Right ventricle myocardium superior (tissue), 1 donor: ENCODE measurements at regions not wholly inside any gene's neighbourhood (a gene's known extent, or its start where the extent isn't known, plus 50 kb on each side); places are given as distances from the start of the nearest gene placed in this dataset.
"Not testable (repeated sequence)": the region's sequence is repeated elsewhere in the genome, so short reads cannot be mapped to it uniquely, and the experiment has no call there.

ENCODE experiments used
- ATAC-seq: fragments of 200-7000 bp; cut with Tn5 transposase; one replicate; pipeline ENCODE4 v1.9.1; 2020; ENCODE audit warnings: mild to moderate bottlenecking; ENCODE audit not compliant: poor library complexity
- DNase-seq: peaks from one replicate; pipeline ENCODE4 v3.0.0-alpha.2; 2020
- intact Hi-C: fragments of 100-400 bp; cut with DNase I; formaldehyde crosslinking; loops from one replicate; pipeline ENCODE4 v1.11.2; 2022
- donor health status: DM: no; HTN: yes; CAD: no; lungs with severe emphysema.

DNA sequence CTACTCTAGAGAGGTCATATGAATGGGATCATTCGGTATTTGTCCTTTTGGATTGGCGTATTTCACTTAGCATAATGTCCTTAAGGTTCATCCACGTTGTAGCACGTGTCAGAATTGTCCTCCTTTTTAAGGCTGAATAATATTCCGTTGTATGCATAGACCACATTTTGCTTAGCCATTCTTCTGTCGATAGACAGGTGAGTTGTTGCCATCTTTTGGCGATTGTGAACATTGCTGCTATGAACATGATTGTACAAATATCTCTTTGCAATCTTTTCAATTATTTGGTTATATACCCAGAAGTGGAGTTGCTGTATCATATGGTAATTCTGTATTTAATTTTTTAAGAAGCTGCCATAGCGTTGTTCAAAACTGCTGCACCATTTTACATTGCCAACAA is 52.4 kb upstream of the GOLGA8J start:
- intact Hi-C loops: no loop called here
- ATAC-seq (no peak), DNase-seq (no peak)

DNA sequence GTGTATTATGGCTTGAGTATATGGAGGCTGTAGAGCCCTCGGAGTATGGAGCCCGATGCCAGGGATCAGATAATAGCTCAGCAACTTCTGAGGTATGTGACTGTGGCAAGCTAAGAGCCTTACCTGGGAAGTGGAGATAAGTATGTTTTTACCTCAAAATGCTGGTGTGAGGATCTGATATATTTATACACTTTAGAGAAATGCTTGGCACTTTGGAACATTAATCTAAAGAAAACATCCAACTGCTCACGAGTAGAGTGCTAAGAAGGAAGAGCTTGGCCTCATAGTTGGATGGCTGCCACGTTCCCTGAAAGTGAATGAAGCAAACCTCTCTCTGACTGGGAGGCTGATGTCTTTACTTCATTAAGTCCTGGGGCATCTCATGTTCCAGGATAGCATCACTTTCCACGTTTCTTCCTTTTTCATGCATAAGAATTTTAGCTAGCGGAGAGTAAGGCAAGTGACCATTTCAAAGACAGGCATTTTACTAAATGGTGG is 58.9 kb upstream of the GOLGA8J start:
- intact Hi-C loops: no loop called here
- ATAC-seq (no peak), DNase-seq (no peak)

DNA sequence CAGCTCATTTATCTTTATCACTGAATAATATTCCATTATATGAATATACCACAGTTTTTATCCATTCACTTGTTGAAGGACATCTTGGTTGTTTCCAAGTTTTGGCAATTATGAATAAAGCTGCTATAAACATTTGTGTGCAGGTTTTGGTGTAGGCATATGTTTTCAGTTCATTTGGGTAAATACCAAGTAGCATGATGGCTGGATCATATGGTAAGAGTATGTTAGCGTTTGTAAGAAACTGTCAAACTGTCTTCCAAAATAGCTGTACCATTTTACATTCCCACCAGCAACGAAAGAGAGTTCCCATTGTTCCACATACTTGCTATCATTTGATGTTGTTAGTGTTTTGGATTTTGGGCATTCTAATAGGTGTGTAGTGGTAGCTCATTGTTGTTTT is 72.0 kb upstream of the GOLGA8J start:
- intact Hi-C loops: no loop called here
- DNase-seq (no peak), ATAC-seq (no peak)

DNA sequence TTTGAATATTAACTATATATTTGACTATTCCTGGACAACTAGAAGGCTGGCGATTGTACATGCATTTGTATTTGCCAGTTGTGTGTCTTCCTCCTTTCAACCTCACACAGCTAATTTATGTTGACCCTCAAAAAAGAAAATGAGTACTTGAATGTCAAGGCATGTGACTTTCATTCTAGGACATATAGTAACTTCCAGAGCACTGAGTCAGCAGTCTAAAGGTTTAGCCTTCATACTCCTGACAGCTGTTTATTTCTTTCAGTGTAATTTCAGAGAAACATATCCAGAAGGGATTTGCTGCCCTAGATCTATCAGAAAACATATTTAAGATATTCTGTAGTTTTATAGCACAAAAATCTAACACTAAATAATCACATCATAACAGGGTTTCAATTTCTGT is 74.6 kb upstream of the GOLGA8J start:
- ATAC-seq (no peak), DNase-seq (no peak)
- intact Hi-C loops: no loop called here

DNA sequence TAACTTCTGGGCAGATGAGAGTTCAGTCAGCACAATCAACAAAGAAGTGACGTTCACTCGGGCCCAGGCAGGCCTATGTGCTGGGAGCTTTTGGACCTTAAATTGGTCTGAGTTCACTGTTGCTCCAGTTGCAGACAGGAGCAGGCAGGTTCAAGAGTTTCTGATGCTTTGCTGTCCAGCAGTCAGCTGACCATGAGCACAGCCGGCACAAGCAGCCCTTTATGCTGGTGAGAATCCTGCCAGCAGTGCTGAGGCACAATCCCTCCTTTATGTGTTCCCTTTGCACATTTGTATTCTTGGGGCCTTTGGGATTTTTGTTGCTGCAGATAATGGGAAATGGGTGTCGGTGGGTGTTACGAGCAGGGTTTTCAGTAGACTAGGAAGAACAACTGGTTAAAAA is 81.2 kb upstream of the GOLGA8J start:
- DNase-seq: no peak
- peak; percentile 41 for ATAC-seq
- intact Hi-C loops: no loop called here

DNA sequence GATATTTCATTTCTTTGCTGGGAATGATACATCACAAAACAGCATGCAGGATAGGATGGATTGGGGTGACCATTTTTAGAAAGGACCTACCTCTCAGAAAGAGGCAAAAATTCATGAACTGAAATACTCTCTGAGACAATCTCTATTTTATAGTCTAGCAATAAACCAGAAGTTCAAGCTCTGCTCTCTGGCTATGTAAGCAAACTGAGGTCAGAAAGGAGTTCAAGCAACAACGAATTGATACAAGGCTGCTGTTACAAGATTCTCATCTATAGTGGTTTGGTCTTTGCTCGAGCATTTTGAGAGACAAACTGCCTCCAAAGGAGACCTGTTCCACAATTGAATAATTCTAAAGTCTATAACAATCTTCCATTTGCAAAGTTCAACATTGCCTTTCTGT is 84.7 kb upstream of the GOLGA8J start:
- intact Hi-C loops: no loop called here
- DNase-seq: no peak
- no peak for ATAC-seq

DNA sequence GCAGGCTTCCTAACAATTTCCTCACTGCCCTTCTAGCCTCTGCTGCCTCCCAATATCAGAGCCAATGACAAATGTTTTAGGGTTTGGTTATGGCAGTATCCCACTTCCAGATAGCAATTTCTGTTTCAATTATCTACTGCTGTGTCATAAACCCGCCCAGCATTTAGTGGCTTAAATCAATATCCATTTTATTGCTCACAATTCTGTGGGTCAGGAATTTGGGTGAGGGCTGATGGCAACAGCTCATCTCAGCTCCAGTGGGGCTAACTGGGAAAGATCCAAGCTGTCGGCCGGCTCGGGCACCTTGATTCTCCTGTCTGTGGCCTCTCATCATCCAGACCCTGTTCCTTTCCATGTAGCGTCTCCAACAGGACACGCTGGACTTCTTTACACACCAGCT is 85.3 kb upstream of the GOLGA8J start:
- intact Hi-C loops: no loop called here

DNA sequence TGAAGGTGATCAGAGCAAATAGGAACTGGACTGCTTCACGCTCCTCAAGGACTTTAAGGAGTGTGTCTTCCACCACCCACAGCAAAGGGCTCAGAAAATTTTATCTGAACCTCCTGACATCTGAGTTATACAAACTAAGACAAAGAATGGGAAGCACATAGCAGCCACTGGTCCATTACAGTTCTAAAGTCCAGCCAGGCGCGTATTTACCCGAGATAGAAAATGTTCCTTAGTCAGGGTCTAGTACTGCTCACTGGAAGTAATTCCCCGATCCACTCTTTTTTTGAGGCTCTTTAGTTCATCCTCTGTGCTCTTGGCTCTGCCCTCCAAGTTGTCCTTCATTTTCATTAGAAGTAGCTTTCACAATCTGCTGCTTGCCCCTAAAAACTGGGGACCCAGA is 88.5 kb upstream of the GOLGA8J start:
- intact Hi-C loops: no loop called here
- DNase-seq (no peak), ATAC-seq (no peak)

More for the DNA sequence above, 85.3 kb upstream of the GOLGA8J start:
- DNase-seq: no peak
- no peak for ATAC-seq

DNA sequence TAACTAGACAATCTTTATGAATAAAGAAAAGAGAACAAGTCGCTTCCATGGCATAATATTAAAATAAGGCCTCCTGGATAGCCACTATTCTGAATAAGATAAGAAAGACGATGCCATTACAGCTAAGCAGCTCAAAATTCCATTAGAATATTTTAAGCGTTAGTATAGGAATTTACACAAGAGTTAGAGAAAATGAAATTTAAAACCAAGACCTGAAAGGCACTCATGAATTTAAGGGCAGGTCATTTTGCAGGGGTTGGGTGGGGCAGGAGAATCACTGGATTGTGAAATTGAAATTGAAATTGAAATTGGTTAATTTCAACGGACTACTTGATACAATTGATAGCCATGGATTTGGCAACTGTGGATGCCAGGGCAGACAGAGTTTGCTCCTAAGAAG is 91.8 kb upstream of the GOLGA8J start:
- DNase-seq (no peak), ATAC-seq (no peak)
- intact Hi-C loops: no loop called here

DNA sequence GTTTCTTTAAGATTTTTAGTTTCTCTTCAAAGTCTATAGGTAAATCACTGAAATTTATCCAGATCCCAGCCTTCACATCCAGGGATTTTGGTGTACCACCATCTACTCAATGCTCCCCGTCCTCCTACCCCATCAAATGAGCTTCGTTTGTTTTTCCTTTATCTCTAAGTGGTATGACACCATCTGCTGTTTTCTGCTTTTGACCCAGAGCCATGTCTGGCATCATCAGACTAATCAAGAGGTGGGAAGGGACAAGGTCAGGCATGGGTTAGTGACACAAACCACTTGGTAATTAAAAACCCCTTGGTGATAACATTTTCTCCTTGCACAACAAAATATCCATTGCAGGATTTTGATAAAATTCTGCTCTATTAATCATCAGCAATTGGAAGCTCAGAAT is 92.7 kb upstream of the GOLGA8J start:
- intact Hi-C loops: no loop called here
- ATAC-seq: no peak

DNA sequence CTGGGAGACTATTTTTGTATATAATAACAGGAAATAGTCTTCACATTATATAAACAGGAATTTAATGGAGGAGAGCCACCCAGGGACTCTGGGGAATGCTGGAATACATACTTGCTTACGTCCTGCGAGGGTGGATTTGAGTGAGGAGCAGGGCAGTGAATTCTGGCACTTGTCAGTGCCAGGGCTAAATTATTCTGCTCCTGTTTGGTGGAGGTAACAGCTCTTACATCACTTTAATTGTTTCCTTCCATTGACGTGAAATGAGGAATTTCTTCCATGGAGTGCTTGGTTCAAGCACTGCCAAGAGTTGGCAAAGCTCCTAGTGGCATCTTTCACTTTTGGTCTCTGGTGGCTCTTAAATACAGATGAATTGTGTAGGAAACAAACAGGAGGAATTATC is 94.1 kb upstream of the GOLGA8J start:
- intact Hi-C loops: no loop called here
- no peak for DNase-seq
- ATAC-seq: no peak

More for the DNA sequence above, 92.7 kb upstream of the GOLGA8J start:
- no peak for DNase-seq

DNA sequence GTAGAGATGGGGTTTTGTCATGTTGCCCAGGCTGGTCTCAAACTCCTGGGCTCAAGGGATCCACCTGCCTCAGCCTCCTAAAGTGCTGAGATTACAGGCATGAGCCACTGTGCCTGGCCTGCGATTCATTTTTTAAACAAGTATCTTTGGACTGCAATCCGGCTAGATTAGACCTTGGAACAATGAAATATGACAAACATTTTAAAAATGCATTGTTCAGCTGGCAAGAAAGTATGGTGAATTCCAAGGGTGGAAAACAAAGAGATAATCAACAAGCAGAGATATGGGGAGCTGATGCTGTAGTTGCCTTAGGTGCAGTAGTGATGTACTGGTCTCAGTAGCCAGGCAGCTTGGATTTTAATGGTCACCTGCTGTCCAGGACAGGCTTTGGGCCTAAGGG is 95.8 kb upstream of the GOLGA8J start:
- intact Hi-C loops: no loop called here
- no peak for ATAC-seq
- no peak for DNase-seq

DNA sequence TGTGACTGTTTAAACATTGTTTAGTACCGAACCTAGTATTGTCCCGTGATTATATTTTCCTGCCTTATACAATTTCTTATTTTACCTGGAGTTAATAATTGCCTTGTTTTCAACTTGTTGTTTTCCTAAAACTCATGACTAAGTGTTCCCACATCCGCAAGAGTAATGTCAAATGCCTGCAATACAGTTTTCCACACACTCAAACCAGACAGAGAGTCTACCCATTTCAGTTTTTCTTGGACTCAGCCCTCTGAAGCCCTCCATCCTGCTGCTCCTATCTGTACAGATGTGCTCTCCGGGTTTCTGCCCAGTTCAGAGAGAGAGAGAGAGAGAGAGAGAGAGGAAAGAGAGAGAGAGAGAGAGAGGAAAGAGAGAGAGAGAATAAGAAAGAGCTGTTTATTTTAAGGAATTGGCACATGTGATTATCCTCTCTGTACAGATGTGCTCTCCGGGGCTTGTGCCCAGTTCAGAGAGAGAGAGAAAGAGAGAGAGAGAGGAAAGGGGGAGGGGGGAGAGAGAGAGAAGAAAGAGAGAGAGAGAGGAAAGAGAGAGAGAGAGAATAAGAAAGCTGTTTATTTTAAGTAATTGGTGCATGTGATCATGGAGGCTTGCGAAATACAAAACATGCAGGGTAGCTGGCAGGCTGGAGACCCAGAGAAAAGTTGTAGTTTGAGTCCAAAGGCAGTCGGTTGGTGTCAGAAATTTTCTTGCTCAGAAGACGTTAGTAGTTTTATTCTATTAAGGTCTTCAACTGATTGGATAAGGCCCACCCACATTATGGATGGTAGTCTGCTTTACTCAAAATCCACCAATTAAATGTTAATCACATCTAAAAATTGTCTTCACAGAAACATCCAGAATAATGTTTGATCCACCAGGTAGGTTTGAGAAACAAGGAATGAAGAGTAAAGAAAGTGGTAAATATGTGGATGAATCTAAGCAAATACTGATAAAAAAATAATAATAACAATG is 104.1 kb upstream of the GOLGA8J start:
- intact Hi-C loops: no loop called here
- ATAC-seq (peak; percentile 41), DNase-seq (no peak)

DNA sequence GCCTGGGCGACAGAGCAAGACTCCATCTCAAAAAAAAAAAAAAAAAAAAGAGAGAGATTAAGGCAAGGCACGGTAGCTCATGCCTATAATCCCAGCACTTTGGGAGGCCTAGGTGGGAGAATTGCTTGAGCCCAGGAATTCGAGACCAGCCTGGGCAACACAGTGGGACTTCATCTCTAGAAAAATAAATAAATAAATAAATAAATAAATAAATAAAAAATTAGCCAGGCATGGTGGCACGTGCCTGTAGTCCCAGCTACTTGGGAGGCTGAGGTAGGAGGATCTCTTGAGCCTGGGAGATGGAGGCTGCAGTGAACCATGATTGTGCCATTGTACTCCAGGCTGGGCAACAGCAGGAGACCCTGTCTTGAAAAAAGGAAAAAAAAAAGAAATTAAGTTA is 108.7 kb upstream of the GOLGA8J start:
- ATAC-seq, intact Hi-C loops, DNase-seq: not testable (repeated sequence)

DNA sequence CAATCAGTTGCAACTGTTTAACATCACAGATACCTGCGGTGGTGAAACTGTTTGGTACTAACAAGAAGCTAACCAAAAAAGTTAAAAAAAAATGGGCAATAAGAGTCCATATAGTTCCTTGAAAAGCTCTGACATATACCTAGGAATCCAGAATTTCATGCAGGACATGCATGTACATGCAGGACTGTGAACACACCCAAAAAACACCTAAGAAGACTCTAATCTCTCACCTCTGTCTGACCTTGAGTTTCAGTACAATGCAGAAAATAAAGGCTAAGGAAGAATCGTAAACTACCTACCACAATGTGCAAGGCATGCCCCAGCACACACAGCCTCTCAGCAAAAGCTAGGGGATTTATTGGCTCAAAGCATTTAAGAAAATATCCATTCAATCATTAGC is 110.7 kb upstream of the GOLGA8J start:
- no peak for DNase-seq
- intact Hi-C loops: no loop called here
- ATAC-seq: no peak

DNA sequence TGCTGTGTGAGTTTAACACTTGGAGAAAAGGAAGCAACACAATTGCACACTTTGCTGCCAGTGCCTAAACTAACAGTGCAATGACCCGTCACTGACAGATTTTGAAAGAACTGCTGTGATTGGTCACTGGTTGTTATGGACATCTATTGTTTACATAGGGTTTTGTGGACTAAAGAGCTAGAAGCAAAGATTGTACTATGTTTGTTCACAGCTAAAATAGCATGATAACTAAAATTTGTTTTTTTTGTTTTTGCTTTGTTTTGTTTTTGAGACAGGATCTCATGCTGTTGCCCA is 112.4 kb upstream of the GOLGA8J start:
- ATAC-seq: no peak
- DNase-seq: no peak
- intact Hi-C loops: no loop called here

DNA sequence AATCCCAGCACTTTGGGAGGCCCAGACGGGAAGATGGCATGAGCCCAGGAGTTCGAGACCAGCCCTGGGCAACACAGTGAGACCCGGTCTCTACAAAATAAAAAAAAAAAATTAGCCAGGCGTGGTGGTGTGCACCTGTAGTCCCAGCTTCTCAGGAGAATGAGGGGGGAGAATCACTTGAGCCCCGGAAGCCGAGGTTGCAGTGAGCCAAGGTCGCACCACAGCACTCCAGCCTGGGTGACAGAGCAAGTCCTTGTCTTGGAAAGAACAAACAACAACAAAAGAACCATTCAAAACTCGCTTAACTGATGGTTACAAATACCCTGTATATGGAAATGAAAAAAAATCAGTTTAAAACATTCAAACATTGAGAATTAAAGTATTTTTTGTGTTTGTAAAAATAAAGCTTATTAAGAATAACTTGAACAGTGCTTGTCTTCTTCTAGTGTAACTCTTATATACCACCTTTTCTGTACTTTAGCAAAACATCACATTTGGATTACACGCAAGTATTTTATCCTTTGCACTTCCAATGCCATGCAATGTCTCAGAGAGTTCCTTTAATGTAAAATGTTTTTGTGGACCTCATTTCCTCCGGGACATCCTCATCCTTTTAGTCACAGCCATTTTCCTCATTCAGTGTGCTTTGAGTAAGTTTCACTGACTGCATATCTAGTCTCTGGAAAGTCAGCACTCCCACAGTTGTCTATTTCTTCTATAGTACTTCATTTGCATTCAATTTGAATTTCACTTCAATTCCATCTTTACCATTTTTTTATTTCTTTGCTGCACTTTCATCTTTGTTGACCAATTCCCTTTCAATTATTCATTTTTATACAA is 113.0 kb upstream of the GOLGA8J start:
- DNase-seq: no peak
- intact Hi-C loops: no loop called here
- no peak for ATAC-seq

DNA sequence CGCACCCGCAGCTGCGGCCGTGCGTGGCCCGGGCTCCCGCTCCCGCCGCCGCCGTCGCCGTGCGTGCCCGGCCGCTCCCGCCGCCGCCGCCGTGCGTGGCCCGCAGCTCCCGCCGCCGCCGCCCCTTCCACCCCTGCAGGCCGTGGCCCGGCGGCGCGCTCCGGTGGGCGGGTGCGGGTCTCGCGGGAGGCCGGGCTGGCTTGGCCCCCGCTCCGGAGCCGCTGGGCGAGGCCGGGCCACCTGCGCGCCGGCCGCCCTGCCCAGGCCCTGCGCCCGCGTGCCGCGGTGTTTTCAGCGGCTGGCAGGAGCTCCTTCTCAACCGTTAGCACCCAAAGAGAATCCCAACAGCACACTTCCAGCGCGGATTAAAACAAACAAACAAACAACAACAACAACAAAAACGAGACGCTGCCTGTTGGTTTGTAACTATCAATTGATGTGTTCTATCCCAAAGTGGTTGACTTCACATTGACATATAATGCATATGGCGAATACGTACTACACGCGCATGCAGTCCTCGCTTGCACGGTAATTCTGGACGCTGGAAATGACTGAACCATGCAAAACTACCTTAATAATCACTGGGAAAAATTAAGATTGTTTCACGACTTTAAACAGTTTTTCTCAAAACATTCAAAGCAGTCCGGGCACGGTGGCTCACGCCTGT is 113.7 kb upstream of the GOLGA8J start:
- intact Hi-C loops: no loop called here
- ATAC-seq (peak; percentile 20), DNase-seq (no peak)

DNA sequence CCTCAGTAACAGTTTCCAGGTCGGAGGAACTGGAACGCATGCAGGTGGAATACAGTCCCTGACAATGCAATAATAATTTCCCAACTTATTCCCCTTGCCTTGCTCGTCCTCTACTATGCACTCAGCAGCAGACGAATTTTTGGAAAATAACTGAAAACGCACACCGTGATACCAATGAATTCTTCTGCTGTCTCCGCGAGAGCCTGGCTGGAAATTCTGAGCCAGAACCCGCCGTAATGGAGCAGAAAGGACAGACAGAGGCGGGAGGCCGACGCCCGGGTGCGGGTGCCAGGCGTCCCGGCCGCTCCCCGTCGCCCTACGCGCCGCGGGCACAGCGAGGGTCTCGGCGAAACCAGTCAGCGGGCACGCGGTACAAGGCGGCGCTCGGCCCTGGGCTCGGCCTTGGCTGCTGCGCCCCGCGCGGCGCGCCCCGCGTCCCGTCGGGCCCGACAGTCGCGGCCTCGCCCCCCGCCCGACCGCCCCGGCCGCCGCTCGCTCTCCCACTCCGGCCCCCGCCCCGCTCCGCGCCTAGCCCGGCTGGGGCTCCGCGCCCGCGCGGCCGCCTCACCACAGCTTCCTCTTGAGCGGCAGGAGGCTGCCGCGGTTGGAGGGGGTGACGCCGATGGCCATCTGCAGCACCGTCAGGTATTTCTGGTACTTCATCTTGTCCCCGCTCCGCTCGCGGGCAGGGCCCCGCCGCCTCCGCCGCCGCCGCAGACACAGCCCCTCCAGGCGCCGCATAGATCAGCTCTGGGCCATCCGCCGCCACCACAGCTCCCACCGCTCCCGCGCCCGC is 114.5 kb upstream of the GOLGA8J start:
- peak; percentile 34 for ATAC-seq
- DNase-seq: no peak
- intact Hi-C loops: no loop called here
